ENCODE measurements at regions not wholly inside any gene's neighbourhood (a gene's known extent, or its start where the extent isn't known, plus 50 kb on each side); places are given as distances from the start of the nearest gene placed in this dataset.

DNA sequence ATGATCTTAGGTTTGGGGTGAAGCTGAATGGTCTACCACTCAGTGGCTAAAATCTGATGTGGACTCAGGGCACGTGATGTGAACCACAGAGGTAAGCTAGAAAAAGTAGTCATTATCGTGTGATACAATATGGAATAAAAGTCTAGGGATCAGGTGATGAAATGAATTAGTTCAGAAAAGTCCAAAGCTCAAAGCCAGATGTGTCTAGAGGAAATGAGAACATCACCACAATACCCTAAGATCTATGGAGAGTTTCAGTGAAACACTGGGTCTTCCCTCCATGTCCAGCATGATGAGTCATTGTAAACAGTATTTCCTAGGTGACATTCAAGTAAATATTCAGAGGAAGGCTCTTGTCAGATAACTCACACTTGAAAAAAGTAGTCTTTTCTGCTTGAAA, 1257.4 kb upstream of the ZEB2 start:
- Histone ChIP-seq H3K27me3 (replicated peaks) (no peaks in the 10 kb centered on the region), H3K27ac (no peak overlapping the region), H3K4me3 (ENCODE audit: low read depth, low read length) (no peak overlapping the region), H3K36me3 (replicated peaks) (no peaks in the 10 kb centered on the region)
- TF ChIP-seq, protein P1, sequence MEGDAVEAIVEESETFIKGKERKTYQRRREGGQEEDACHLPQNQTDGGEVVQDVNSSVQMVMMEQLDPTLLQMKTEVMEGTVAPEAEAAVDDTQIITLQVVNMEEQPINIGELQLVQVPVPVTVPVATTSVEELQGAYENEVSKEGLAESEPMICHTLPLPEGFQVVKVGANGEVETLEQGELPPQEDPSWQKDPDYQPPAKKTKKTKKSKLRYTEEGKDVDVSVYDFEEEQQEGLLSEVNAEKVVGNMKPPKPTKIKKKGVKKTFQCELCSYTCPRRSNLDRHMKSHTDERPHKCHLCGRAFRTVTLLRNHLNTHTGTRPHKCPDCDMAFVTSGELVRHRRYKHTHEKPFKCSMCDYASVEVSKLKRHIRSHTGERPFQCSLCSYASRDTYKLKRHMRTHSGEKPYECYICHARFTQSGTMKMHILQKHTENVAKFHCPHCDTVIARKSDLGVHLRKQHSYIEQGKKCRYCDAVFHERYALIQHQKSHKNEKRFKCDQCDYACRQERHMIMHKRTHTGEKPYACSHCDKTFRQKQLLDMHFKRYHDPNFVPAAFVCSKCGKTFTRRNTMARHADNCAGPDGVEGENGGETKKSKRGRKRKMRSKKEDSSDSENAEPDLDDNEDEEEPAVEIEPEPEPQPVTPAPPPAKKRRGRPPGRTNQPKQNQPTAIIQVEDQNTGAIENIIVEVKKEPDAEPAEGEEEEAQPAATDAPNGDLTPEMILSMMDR (IDR thresholded peaks at IDR 0.05; ENCODE audit: low read depth, low read length, missing control alignments) = no peak
- DNase-seq = peak; percentile 66
- in situ Hi-C loops (cut with HindIII; ENCODE audit: low pct_ligation_motif_present, low sequenced_read_pairs) = no loop called here

DNA sequence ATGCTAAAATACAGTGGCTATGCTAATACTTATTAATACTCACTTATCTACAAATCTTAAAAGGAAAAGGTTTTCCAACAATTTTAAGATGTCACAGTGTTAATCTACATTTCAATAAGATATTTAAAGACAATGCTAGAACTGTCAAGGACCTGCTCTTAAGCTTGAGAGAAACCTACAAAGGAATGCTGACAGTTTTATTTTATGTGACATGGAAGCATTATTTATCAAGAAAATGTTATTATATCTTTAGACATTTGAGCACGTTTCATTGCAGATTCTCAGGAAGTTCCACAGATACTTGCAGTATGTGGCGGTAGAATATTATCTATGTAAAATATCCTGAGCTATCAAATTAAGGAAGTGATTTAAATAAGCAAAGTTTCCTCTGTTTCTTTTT, 1255.7 kb upstream of the ZEB2 start:
- in situ Hi-C loops (cut with HindIII; ENCODE audit: low pct_ligation_motif_present, low sequenced_read_pairs) = no loop called here
- H3K36me3 ChIP-seq (replicated peaks) = no peaks in the 10 kb centered on the region
- TF ChIP-seq, protein P1 (IDR thresholded peaks at IDR 0.05; ENCODE audit: low read depth, low read length, missing control alignments) = no peak
- no peak overlapping the region for H3K27ac ChIP-seq
- H3K4me3 ChIP-seq (ENCODE audit: low read depth, low read length) = no peak overlapping the region
- no peak for DNase-seq
- no peaks in the 10 kb centered on the region for H3K27me3 ChIP-seq (replicated peaks)

DNA sequence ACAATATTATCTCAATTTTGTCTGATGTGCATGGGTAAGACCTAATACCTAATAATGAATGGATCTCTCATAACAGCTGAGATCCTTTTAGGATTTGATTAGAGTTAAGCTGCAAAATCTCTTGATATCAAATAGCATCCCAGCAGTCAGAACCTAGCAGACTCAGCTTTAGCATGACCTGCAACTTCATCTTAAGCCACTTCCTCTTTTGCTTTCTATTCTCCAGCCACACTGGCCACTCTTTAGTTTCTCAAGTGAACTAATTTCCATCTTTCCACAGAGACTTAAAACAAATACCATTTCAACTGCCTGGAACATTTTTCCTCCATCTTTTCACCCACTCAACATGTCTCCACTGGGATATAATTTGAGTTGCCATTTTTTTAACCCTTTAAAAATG, 1251.6 kb upstream of the ZEB2 start:
- DNase-seq = no peak
- in situ Hi-C loops (cut with HindIII; ENCODE audit: low pct_ligation_motif_present, low sequenced_read_pairs) = loop anchor here (25.0 kb wide), 1 partner anchor 1259 kb away; the partner anchor contains the start of gene ZEB2
- H3K4me3 ChIP-seq (ENCODE audit: low read depth, low read length) = no peak overlapping the region
- TF ChIP-seq, protein P1 (IDR thresholded peaks at IDR 0.05; ENCODE audit: low read depth, low read length, missing control alignments) = no peak
- no peaks in the 10 kb centered on the region for H3K27me3 ChIP-seq (replicated peaks)
- H3K27ac ChIP-seq = no peak overlapping the region
- H3K36me3 ChIP-seq (replicated peaks) = no peaks in the 10 kb centered on the region

DNA sequence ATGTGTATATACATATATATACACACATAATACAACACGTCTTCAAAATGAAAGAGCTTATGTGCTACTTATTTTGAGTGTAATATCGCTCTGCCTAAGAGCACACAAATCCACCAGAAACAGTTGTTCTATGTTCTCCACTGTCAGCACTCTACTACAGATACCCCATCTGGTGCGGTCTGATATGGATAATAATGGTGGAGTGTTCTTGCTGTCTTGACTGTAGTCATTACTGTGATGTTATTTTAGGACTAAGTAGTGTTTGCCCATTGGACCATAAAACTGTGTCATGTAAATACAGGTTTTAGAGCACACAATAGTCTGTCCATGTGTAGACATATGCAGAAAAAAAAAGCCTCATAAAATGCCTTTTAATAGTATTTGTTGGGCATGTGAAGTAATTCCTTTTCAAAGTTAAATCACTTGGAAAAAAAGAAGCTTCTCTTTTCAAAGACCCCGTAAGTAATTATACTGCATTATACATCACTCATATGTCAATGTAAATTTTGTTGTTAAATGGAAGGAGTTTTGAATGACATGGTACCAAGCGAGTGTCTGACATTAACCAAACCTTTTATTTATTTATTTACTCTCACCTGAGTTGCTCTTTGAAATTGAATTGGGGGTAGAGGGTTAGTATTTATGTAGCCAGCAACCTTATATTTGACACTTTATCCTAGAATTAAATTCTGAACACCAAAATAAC, 1249.2 kb upstream of the ZEB2 start:
- no peaks in the 10 kb centered on the region for H3K27me3 ChIP-seq (replicated peaks)
- H3K4me3 ChIP-seq (ENCODE audit: low read depth, low read length) = no peak overlapping the region
- in situ Hi-C loops (cut with HindIII; ENCODE audit: low pct_ligation_motif_present, low sequenced_read_pairs) = loop anchor here (25.0 kb wide), 1 partner anchor 1257 kb away; the partner anchor contains the start of gene ZEB2
- no peak for DNase-seq
- TF ChIP-seq, protein P1 (IDR thresholded peaks at IDR 0.05; ENCODE audit: low read depth, low read length, missing control alignments) = no peak
- H3K36me3 ChIP-seq (replicated peaks) = no peaks in the 10 kb centered on the region
- H3K27ac ChIP-seq = no peak overlapping the region

DNA sequence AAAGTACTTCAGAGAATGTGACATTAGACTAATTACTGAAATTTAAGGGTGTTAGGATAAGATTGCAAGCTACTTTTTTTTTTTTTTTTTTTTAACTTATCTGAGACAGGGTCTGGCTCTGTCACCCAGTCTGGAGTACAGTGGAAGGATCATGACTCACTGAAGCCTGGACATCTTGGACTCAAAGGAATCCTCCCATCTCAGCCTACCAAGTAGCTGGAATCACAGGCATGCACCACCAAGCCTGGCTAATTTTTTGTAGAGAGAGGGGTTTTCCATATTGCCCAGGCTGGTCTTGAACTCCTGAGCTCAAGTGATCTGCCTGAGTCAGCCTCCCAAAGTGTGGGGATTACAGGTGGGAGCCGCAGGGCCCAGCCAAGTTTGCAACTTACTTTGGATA, 1246.0 kb upstream of the ZEB2 start:
- TF ChIP-seq, protein P1 (IDR thresholded peaks at IDR 0.05; ENCODE audit: low read depth, low read length, missing control alignments) = no peak
- in situ Hi-C loops (cut with HindIII; ENCODE audit: low pct_ligation_motif_present, low sequenced_read_pairs) = loop anchor here (25.0 kb wide), 1 partner anchor 1254 kb away; the partner anchor contains the start of gene ZEB2

More for the DNA sequence above, 1246.0 kb upstream of the ZEB2 start:
- Histone ChIP-seq H3K4me3 (ENCODE audit: low read depth, low read length) (no peak overlapping the region), H3K36me3 (replicated peaks) (no peaks in the 10 kb centered on the region), H3K27me3 (replicated peaks) (no peaks in the 10 kb centered on the region), H3K27ac (no peak overlapping the region)
- no peak for DNase-seq
